Skeletal muscle satellite cell (primary cell): ENCODE measurements at regions not wholly inside any gene's neighbourhood (a gene's known extent, or its start where the extent isn't known, plus 50 kb on each side); places are given as distances from the start of the nearest gene placed in this dataset.

Source experiments
- H3K27me3 ChIP-seq: 2 replicates; pipeline ENCODE4 v1.7.0; 2013; ENCODE audit warnings: low read length; ENCODE audit not compliant: control insufficient read depth, insufficient read depth
- H3K36me3 ChIP-seq: 2 replicates; pipeline ENCODE4 v1.7.0; 2013; ENCODE audit warnings: mild to moderate bottlenecking, control low read depth, low read length; ENCODE audit not compliant: insufficient read depth
- H3K4me1 ChIP-seq: 2 replicates; pipeline ENCODE4 v1.7.0; 2013; ENCODE audit warnings: low read length; ENCODE audit not compliant: control insufficient read depth, insufficient read depth
- H3K4me2 ChIP-seq: 2 replicates; pipeline ENCODE4 v1.7.0; 2013; ENCODE audit warnings: mild to moderate bottlenecking, low read length
- H3K4me3 ChIP-seq: 2 replicates; pipeline ENCODE4 v1.7.0; 2013; ENCODE audit warnings: low read length
- H3K9ac ChIP-seq: 2 replicates; pipeline ENCODE4 v1.7.0; 2013; ENCODE audit warnings: mild to moderate bottlenecking, low read depth, low read length, moderate library complexity
- H3K9me3 ChIP-seq: replicated peaks from 2 replicates; pipeline ENCODE4 v1.7.0; 2013; ENCODE audit warnings: mild to moderate bottlenecking, control low read depth, low read length

GRCh38 chr4:123615901-123616300 lies 219.3 kb downstream of the SPRY1 start:
- Histone ChIP-seq H3K9ac (no peak overlapping the region), H3K4me1 (no peaks in the 10 kb centered on the region)

GRCh38 chr4:123616951-123617461 lies 220.4 kb downstream of the SPRY1 start:
- Histone ChIP-seq H3K27me3 (no peaks in the 10 kb centered on the region), H3K4me2 (no peak overlapping the region), H3K4me3 (no peak overlapping the region), H3K9me3 (no peaks in the 10 kb centered on the region), H3K36me3 (no peaks in the 10 kb centered on the region), H3K4me1 (no peaks in the 10 kb centered on the region), H3K9ac (no peak overlapping the region)

More at GRCh38 chr4:123615901-123616300, 219.3 kb downstream of the SPRY1 start:
- Histone ChIP-seq H3K4me3 (no peak overlapping the region), H3K4me2 (no peak overlapping the region), H3K27me3 (no peaks in the 10 kb centered on the region), H3K9me3 (no peaks in the 10 kb centered on the region), H3K36me3 (no peaks in the 10 kb centered on the region)

GRCh38 chr4:123617791-123618190 lies 221.2 kb downstream of the SPRY1 start:
- Histone ChIP-seq H3K9me3 (no peaks in the 10 kb centered on the region), H3K9ac (no peak overlapping the region), H3K4me3 (no peak overlapping the region), H3K4me2 (no peak overlapping the region), H3K4me1 (no peaks in the 10 kb centered on the region), H3K27me3 (no peaks in the 10 kb centered on the region), H3K36me3 (no peaks in the 10 kb centered on the region)

GRCh38 chr4:123618606-123619005 lies 222.0 kb downstream of the SPRY1 start:
- H3K4me1 ChIP-seq = no peaks in the 10 kb centered on the region
- no peak overlapping the region for H3K9ac ChIP-seq
- H3K4me3 ChIP-seq = no peak overlapping the region
- no peaks in the 10 kb centered on the region for H3K9me3 ChIP-seq
- H3K4me2 ChIP-seq = no peak overlapping the region
- no peaks in the 10 kb centered on the region for H3K36me3 ChIP-seq
- H3K27me3 ChIP-seq = no peaks in the 10 kb centered on the region

- H3K4me1 ChIP-seq = no peaks in the 10 kb centered on the region
- H3K36me3 ChIP-seq = no peaks in the 10 kb centered on the region
- no peak overlapping the region for H3K9ac ChIP-seq
- H3K9me3 ChIP-seq = no peaks in the 10 kb centered on the region
- H3K4me2 ChIP-seq = no peak overlapping the region
- H3K27me3 ChIP-seq = no peaks in the 10 kb centered on the region
- H3K4me3 ChIP-seq = no peak overlapping the region
Observed at GRCh38 chr4:123619326-123619725, 222.7 kb downstream of the SPRY1 start.

GRCh38 chr4:123619895-123620294 lies 223.3 kb downstream of the SPRY1 start:
- no peak overlapping the region for H3K4me2 ChIP-seq
- H3K4me3 ChIP-seq = no peak overlapping the region

GRCh38 chr4:123621072-123621705 lies 224.6 kb downstream of the SPRY1 start:
- no peaks in the 10 kb centered on the region for H3K36me3 ChIP-seq
- H3K4me3 ChIP-seq = no peak overlapping the region
- no peaks in the 10 kb centered on the region for H3K27me3 ChIP-seq
- no peaks in the 10 kb centered on the region for H3K4me1 ChIP-seq
- H3K9ac ChIP-seq = no peak overlapping the region
- no peaks in the 10 kb centered on the region for H3K9me3 ChIP-seq
- H3K4me2 ChIP-seq = no peak overlapping the region

More at GRCh38 chr4:123619895-123620294, 223.3 kb downstream of the SPRY1 start:
- no peaks in the 10 kb centered on the region for H3K36me3 ChIP-seq
- H3K27me3 ChIP-seq = no peaks in the 10 kb centered on the region
- H3K9ac ChIP-seq = no peak overlapping the region
- H3K9me3 ChIP-seq = no peaks in the 10 kb centered on the region
- H3K4me1 ChIP-seq = no peaks in the 10 kb centered on the region

- no peaks in the 10 kb centered on the region for H3K4me1 ChIP-seq
Observed at GRCh38 chr4:123622572-123622971, 226.0 kb downstream of the SPRY1 start.

GRCh38 chr4:123623611-123624010 lies 227.0 kb downstream of the SPRY1 start:
- H3K9ac ChIP-seq = no peak overlapping the region
- no peaks in the 10 kb centered on the region for H3K27me3 ChIP-seq
- no peaks in the 10 kb centered on the region for H3K4me1 ChIP-seq
- no peak overlapping the region for H3K4me3 ChIP-seq
- H3K36me3 ChIP-seq = no peaks in the 10 kb centered on the region
- H3K4me2 ChIP-seq = no peak overlapping the region
- H3K9me3 ChIP-seq = no peaks in the 10 kb centered on the region

More at GRCh38 chr4:123622572-123622971, 226.0 kb downstream of the SPRY1 start:
- Histone ChIP-seq H3K9me3 (no peaks in the 10 kb centered on the region), H3K4me3 (no peak overlapping the region), H3K4me2 (no peak overlapping the region), H3K36me3 (no peaks in the 10 kb centered on the region), H3K9ac (no peak overlapping the region), H3K27me3 (no peaks in the 10 kb centered on the region)

- Histone ChIP-seq H3K9ac (no peak overlapping the region), H3K4me3 (no peak overlapping the region), H3K4me2 (no peak overlapping the region), H3K36me3 (no peaks in the 10 kb centered on the region), H3K4me1 (no peaks in the 10 kb centered on the region), H3K27me3 (no peaks in the 10 kb centered on the region), H3K9me3 (no peaks in the 10 kb centered on the region)
Observed at GRCh38 chr4:123624959-123625358, 228.4 kb downstream of the SPRY1 start.

GRCh38 chr4:123628288-123628687 lies 231.7 kb downstream of the SPRY1 start:
- peaks cover 6% of the 10 kb centered on the region for H3K4me1 ChIP-seq
- H3K27me3 ChIP-seq = no peaks in the 10 kb centered on the region
- H3K9me3 ChIP-seq = no peaks in the 10 kb centered on the region
- no peak overlapping the region for H3K4me3 ChIP-seq
- no peak overlapping the region for H3K9ac ChIP-seq
- no peaks in the 10 kb centered on the region for H3K36me3 ChIP-seq
- H3K4me2 ChIP-seq = no peak overlapping the region
